WTC11 (cell line): ENCODE measurements at regions not wholly inside any gene's neighbourhood (a gene's known extent, or its start where the extent isn't known, plus 50 kb on each side); places are given as distances from the start of the nearest gene placed in this dataset. TPM values are rescaled to one million over a fixed set of nuclear protein-coding genes. Genes with fewer than 3 reads are reported as not detected.

Source experiments
- ATAC-seq: fragments of 200-7000 bp; cut with Tn5 transposase; 2 replicates; pipeline ENCODE4 v1.10.0; 2021; ENCODE audit warnings: mild to moderate bottlenecking, moderate library complexity
- CTCF ChIA-PET: fragments of 300-600 bp; sonication (Branson Sonifier 250); formaldehyde crosslinking; loops from one replicate; lab custom pipeline; 2021; ENCODE audit warnings: antibody characterized with exemption; lab: Charles Lee
- POLR2A ChIA-PET: fragments of 350-600 bp; sonication (Branson Sonifier 250); formaldehyde crosslinking; loops from one replicate; lab custom pipeline; 2021; ENCODE audit warnings: antibody characterized with exemption; lab: Charles Lee
- DNase-seq: peaks from one replicate; pipeline ENCODE4 v3.0.0; 2021; ENCODE audit warnings: low spot score
- H3K27ac Mint-ChIP-seq: 2 replicates; pipeline ENCODE4 v1.8.0; 2021; ENCODE audit warnings: mixed read lengths
- H3K27me3 Mint-ChIP-seq: 2 replicates; pipeline ENCODE4 v1.8.0; 2021; ENCODE audit warnings: low read depth, mild to moderate bottlenecking, moderate library complexity, mixed read lengths
- H3K36me3 Mint-ChIP-seq: 2 replicates; pipeline ENCODE4 v1.8.0; 2021; ENCODE audit warnings: mixed read lengths
- H3K4me1 Mint-ChIP-seq: 2 replicates; pipeline ENCODE4 v1.8.0; 2022; ENCODE audit warnings: mixed read lengths
- H3K4me3 Mint-ChIP-seq: 2 replicates; pipeline ENCODE4 v1.8.0; 2021; ENCODE audit warnings: mild to moderate bottlenecking, moderate library complexity, mixed read lengths
- H3K9me3 Mint-ChIP-seq: 2 replicates; pipeline ENCODE4 v1.8.0; 2021; ENCODE audit warnings: mixed read lengths
- E2F4 ChIP-seq: sonication (generic); formaldehyde crosslinking; IDR thresholded peaks from 2 replicates; pipeline ENCODE4 v1.8.1; 2022; ENCODE audit warnings: low read depth, mild to moderate bottlenecking, moderate library complexity, missing genetic modification reagents, borderline replicate concordance
- FOXK1 ChIP-seq: sonication (generic); formaldehyde crosslinking; IDR thresholded peaks from 2 replicates; pipeline ENCODE4 v1.8.0; 2022; ENCODE audit warnings: mild to moderate bottlenecking, moderate library complexity, missing genetic modification reagents
- GRHL2 ChIP-seq: fragments of 250-450 bp; sonication (Bioruptor Pico); IDR thresholded peaks from 2 replicates; pipeline ENCODE4 v1.8.0; 2022; ENCODE audit warnings: mild to moderate bottlenecking, moderate library complexity; ENCODE audit not compliant: insufficient replicate concordance, severe bottlenecking
- MAX ChIP-seq: sonication (generic); formaldehyde crosslinking; IDR thresholded peaks from 2 replicates; pipeline ENCODE4 v1.8.0; 2022; ENCODE audit warnings: mild to moderate bottlenecking, missing genetic modification reagents
- MYBL2 ChIP-seq: sonication (generic); formaldehyde crosslinking; IDR thresholded peaks from 2 replicates; pipeline ENCODE4 v1.8.1; 2023; ENCODE audit warnings: mild to moderate bottlenecking, moderate library complexity, missing genetic modification reagents
- NR2C2 ChIP-seq: sonication (generic); formaldehyde crosslinking; IDR thresholded peaks from 2 replicates; pipeline ENCODE4 v1.8.0; 2022; ENCODE audit warnings: mild to moderate bottlenecking, missing genetic modification reagents
- NR3C1 ChIP-seq: sonication (generic); formaldehyde crosslinking; conservative IDR thresholded peaks from 2 replicates; pipeline ENCODE4 v1.8.1; 2023; ENCODE audit warnings: low read depth, mild to moderate bottlenecking, missing genetic modification reagents
- RORB ChIP-seq: fragments of 250-450 bp; sonication (Bioruptor Pico); IDR thresholded peaks from 2 replicates; pipeline ENCODE4 v1.9.0; 2021; ENCODE audit warnings: mild to moderate bottlenecking
- SMAD3 ChIP-seq: sonication (generic); formaldehyde crosslinking; IDR thresholded peaks from 2 replicates; pipeline ENCODE4 v1.8.0; 2022; ENCODE audit warnings: missing genetic modification reagents, mild to moderate bottlenecking, borderline replicate concordance
- SMAD4 ChIP-seq: sonication (generic); formaldehyde crosslinking; IDR thresholded peaks from 2 replicates; pipeline ENCODE4 v1.8.0; 2022; ENCODE audit warnings: mild to moderate bottlenecking, missing genetic modification reagents
- SOX15 ChIP-seq: fragments of 250-450 bp; sonication (Bioruptor Pico); IDR thresholded peaks from 2 replicates; pipeline ENCODE4 v1.9.0; 2021; ENCODE audit warnings: mild to moderate bottlenecking
- SP1 ChIP-seq: sonication (generic); formaldehyde crosslinking; conservative IDR thresholded peaks from 2 replicates; pipeline ENCODE4 v1.8.1; 2022; ENCODE audit warnings: missing genetic modification reagents
- STAT6 ChIP-seq: sonication (generic); formaldehyde crosslinking; conservative IDR thresholded peaks from 2 replicates; pipeline ENCODE4 v1.8.1; 2023; ENCODE audit warnings: mild to moderate bottlenecking, low read depth, missing genetic modification reagents, moderate library complexity
- TEAD4 ChIP-seq: sonication (generic); formaldehyde crosslinking; IDR thresholded peaks from 2 replicates; pipeline ENCODE4 v1.8.0; 2022; ENCODE audit warnings: mild to moderate bottlenecking, missing genetic modification reagents
- USF2 ChIP-seq: sonication (generic); formaldehyde crosslinking; IDR thresholded peaks from 2 replicates; pipeline ENCODE4 v1.8.1; 2023; ENCODE audit warnings: mild to moderate bottlenecking, missing genetic modification reagents, moderate library complexity
- ZBTB21 ChIP-seq: sonication (generic); formaldehyde crosslinking; IDR thresholded peaks from 2 replicates; pipeline ENCODE4 v1.8.1; 2023; ENCODE audit warnings: mild to moderate bottlenecking, missing genetic modification reagents, borderline replicate concordance
- ZNF263 ChIP-seq: sonication (generic); formaldehyde crosslinking; IDR thresholded peaks from 2 replicates; pipeline ENCODE4 v1.8.1; 2022; ENCODE audit warnings: low read depth, mild to moderate bottlenecking, moderate library complexity, missing genetic modification reagents
- ZNF281 ChIP-seq: sonication (generic); formaldehyde crosslinking; IDR thresholded peaks from 2 replicates; pipeline ENCODE4 v1.8.0; 2023; ENCODE audit warnings: mild to moderate bottlenecking, missing genetic modification reagents
- ZNF317 ChIP-seq: sonication (generic); formaldehyde crosslinking; IDR thresholded peaks from 2 replicates; pipeline ENCODE4 v1.8.1; 2023; ENCODE audit warnings: low read depth, mild to moderate bottlenecking, moderate library complexity, missing genetic modification reagents, borderline replicate concordance
- ZNF423 ChIP-seq: fragments of 250-450 bp; sonication (Bioruptor Pico); IDR thresholded peaks from 2 replicates; pipeline ENCODE4 v2.1.2; 2022; ENCODE audit warnings: mild to moderate bottlenecking, moderate library complexity
- microRNA-seq: library from miRNA; unstranded; fragments of <30 nt; microRNA quantifications from one replicate; pipeline ENCODE4 v1.2.0, GENCODE V29; 2022; ENCODE audit warnings: borderline number of aligned reads

- H3K4me3 Mint-ChIP-seq, result peak overlapping the region; percentile 58
- CTCF ChIA-PET, result interaction anchor here (0.5 to 2.5 kb wide), 7 partner anchors 41 to 362 kb away, joined by 3 to 12 read pairs (median 3); no protein-coding TSS in a partner anchor
- H3K36me3 Mint-ChIP-seq, result no peaks in the 10 kb centered on the region
- H3K9me3 Mint-ChIP-seq, result no peaks in the 10 kb centered on the region
- ATAC-seq, result peak; percentile 98
- H3K27me3 Mint-ChIP-seq, result no peaks in the 10 kb centered on the region
- peak overlapping the region; percentile 97 for H3K27ac Mint-ChIP-seq
- peaks cover 62% of the 10 kb centered on the region for H3K4me1 Mint-ChIP-seq
- TF ChIP-seq RORB (CRISPR knock-in tag), result no peak
- peak; percentile 53 for TF ChIP-seq FOXK1
- peak; percentile 89; the same call in 1 of the 2 replicates for TF ChIP-seq ZNF281
- no peak for TF ChIP-seq SOX15
- TF ChIP-seq GRHL2, result no peak
- no peak for TF ChIP-seq SMAD3
- TF ChIP-seq ZNF423 (CRISPR knock-in tag), result no peak
- TF ChIP-seq TEAD4, result no peak
- no peak for TF ChIP-seq E2F4 (CRISPR knock-in tag)
- TF ChIP-seq MAX, result peak; percentile 43; the same call in 1 of the 2 replicates
- peak; percentile 76 for TF ChIP-seq NR2C2
- no peak for TF ChIP-seq MYBL2 (CRISPR knock-in tag)
- TF ChIP-seq SMAD4 (CRISPR knock-in tag), result no peak
- TF ChIP-seq SP1 (CRISPR knock-in tag), result peak; percentile 38
- TF ChIP-seq ZBTB21 (CRISPR knock-in tag), result no peak
- no peak for TF ChIP-seq NR3C1 (CRISPR knock-in tag)
- TF ChIP-seq STAT6 (CRISPR knock-in tag), result no peak
- no peak for TF ChIP-seq ZNF263 (CRISPR knock-in tag)
- TF ChIP-seq ZNF317 (CRISPR knock-in tag), result no peak
- TF ChIP-seq USF2 (CRISPR knock-in tag), result no peak
- TF ChIP-seq, all 79 proteins: peak for 5
- DNase-seq, result peak; percentile 77
- POLR2A ChIA-PET, result interaction anchor here (0.9 to 1.2 kb wide), 2 partner anchors 17 to 73 kb away, joined by 3 read pairs; no protein-coding TSS in a partner anchor
These were observed 49.8 kb upstream of the LGALSL start for GRCh38 chr2:64404002-64404731.

Small RNA genes in the stretch of these regions (microRNA-seq; reads per million reads assigned to microRNA genes)
- gene MIR4433A, result not detected
- not detected for gene MIR4433B
